Hepatocyte (in vitro differentiated cells): ENCODE measurements at regions not wholly inside any gene's neighbourhood (a gene's known extent, or its start where the extent isn't known, plus 50 kb on each side); places are given as distances from the start of the nearest gene placed in this dataset.

Experiments used
- CTCF ChIP-seq: fragments of 200-600 bp; sonication (generic); IDR thresholded peaks from 2 replicates; pipeline ENCODE4 v1.5.1; 2016; ENCODE audit warnings: antibody characterized with exemption, mild to moderate bottlenecking; ENCODE audit not compliant: poor library complexity
- EZH2 ChIP-seq: fragments of 200-600 bp; sonication (generic); IDR thresholded peaks from 2 replicates; pipeline ENCODE4 v1.6.1; 2016; ENCODE audit warnings: antibody characterized with exemption, mild to moderate bottlenecking, borderline replicate concordance
- EZH2phosphoT487 ChIP-seq: fragments of 200-600 bp; sonication (generic); IDR thresholded peaks from one replicate; pipeline ENCODE4 v1.6.1; 2018; ENCODE audit warnings: antibody characterized with exemption, mild to moderate bottlenecking, low read depth, moderate library complexity; ENCODE audit not compliant: unreplicated experiment, severe bottlenecking

- TF ChIP-seq CTCF (no peak), EZH2 (no peak), EZH2phosphoT487 (no peak)
Observed at GRCh38 chr20:6863355-6863754, 95.9 kb downstream of the BMP2 start.
